Spleen (tissue), 7 donors: ENCODE measurements at regions not wholly inside any gene's neighbourhood (a gene's known extent, or its start where the extent isn't known, plus 50 kb on each side); places are given as distances from the start of the nearest gene placed in this dataset.

ENCODE experiments used
- POLR2A ChIP-seq, 3 donors: fragments of 450-650 bp; IDR thresholded peaks; one replicate each; pipeline ENCODE4 v1.5.1; 2017; ENCODE audit warnings: antibody characterized with exemption in 3 of 3, mild to moderate bottlenecking in 1 of 3
- POLR2AphosphoS5 ChIP-seq, 3 donors: sonication (generic); formaldehyde crosslinking; IDR thresholded peaks; one replicate each; pipeline ENCODE4 v1.5.1; 2017; ENCODE audit warnings: antibody characterized with exemption in 3 of 3
- TF ChIP-seq, protein P1 (sequence below), 11 experiments: fragments of 200-600 bp in 7 of 11; fragments of 450-650 bp in 4 of 11; sonication (generic) in 4 of 11; IDR thresholded peaks in 8 of 11; conservative IDR thresholded peaks in 3 of 11; 1 replicate in 7 of 11; 2 replicates in 4 of 11; pipeline versions ENCODE4 v1.4.0 to v1.8.0; 2016 to 2021; ENCODE audit warnings: antibody characterized with exemption in 11 of 11, inconsistent platforms in 4 of 11, mild to moderate bottlenecking in 1 of 11
- donor health status: DM: no; HTN: no; CAD: no; lungs with moderate emphysema.
- donor health status: DM: no; HTN: no; CAD: no.
- donor health status: DM: no; HTN: no; CAD: no.

DNA sequence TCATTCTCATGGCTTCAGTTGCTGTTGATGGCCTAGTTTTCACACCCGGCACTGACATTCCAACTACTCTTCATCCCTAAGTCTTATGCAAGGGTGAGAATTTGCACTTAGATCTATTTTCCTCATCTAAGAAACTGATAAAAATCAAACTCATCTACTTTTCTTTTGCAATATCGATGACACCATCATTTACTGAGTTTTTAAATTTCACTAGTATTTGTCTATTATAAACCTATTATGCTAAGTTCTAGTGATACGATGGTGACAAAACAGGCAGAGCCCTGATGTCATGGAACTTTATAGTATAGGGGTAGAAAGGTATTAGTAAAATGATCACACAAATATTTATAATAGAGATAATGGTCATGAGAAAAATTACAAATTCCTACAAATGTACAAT, 167.9 kb upstream of the CITED2 start:
- TF ChIP-seq POLR2AphosphoS5 (IDR thresholded peaks at IDR 0.05): no peak
- TF ChIP-seq, protein P1, sequence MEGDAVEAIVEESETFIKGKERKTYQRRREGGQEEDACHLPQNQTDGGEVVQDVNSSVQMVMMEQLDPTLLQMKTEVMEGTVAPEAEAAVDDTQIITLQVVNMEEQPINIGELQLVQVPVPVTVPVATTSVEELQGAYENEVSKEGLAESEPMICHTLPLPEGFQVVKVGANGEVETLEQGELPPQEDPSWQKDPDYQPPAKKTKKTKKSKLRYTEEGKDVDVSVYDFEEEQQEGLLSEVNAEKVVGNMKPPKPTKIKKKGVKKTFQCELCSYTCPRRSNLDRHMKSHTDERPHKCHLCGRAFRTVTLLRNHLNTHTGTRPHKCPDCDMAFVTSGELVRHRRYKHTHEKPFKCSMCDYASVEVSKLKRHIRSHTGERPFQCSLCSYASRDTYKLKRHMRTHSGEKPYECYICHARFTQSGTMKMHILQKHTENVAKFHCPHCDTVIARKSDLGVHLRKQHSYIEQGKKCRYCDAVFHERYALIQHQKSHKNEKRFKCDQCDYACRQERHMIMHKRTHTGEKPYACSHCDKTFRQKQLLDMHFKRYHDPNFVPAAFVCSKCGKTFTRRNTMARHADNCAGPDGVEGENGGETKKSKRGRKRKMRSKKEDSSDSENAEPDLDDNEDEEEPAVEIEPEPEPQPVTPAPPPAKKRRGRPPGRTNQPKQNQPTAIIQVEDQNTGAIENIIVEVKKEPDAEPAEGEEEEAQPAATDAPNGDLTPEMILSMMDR (IDR thresholded peaks at IDR 0.05 in 8 of 11, conservative IDR thresholded peaks at IDR 0.05 in 3 of 11): no peak
- TF ChIP-seq POLR2A (IDR thresholded peaks at IDR 0.05): no peak
